HG03460 (cell line): ENCODE measurements at regions not wholly inside any gene's neighbourhood (a gene's known extent, or its start where the extent isn't known, plus 50 kb on each side); places are given as distances from the start of the nearest gene placed in this dataset.
"Not testable (repeated sequence)": the region's sequence is repeated elsewhere in the genome, so short reads cannot be mapped to it uniquely, and the experiment has no call there.

ENCODE experiments used
- ATAC-seq: cut with Tn5 transposase; IDR thresholded peaks from one replicate; pipeline ENCODE4 v1.9.1; 2021; ENCODE audit not compliant: unreplicated experiment

DNA sequence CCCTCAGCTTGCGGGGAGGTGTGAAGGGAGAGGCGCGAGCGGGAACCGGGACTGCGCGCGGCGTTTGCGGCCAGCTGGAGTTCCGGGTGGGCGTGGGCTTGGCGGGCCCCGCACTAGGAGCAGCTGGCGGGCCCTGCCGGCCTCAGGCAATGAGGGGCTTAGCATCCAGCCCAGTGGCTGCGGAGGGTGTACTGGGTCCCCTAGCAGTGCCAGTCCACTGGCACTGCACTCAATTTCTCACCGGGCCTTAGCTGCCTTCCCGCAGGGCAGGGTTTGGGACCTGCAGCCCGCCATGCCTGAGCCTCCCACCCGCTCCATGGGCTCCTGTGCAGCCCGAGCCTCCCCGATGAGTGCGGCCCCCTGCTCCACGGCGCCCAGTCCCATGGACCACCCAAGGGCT lies 163.5 kb upstream of the PTCH1 start:
- not testable (repeated sequence) for ATAC-seq

DNA sequence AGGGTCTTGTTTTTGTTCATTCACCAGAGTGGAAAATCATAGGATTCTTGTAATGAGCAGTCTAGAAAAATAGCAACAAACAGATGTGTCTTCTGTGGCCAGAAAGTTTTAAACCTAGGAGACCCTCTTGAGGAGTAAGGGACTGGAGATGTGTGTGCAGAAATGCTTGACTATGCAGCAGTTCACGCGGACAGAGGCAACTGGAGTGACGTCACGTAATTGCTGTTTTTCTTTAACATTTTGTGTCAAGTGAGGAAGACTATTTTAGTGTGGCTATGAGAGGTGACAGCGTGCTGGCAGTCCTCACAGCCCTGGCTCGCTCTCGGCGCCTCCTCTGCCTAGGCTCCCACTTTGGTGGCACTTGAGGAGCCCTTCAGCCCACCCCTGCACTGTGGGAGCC lies 163.1 kb upstream of the PTCH1 start:
- no peak for ATAC-seq

- no peak for ATAC-seq
These were observed 162.0 kb upstream of the PTCH1 start for GRCh38 chr9:95678759-95679158.

DNA sequence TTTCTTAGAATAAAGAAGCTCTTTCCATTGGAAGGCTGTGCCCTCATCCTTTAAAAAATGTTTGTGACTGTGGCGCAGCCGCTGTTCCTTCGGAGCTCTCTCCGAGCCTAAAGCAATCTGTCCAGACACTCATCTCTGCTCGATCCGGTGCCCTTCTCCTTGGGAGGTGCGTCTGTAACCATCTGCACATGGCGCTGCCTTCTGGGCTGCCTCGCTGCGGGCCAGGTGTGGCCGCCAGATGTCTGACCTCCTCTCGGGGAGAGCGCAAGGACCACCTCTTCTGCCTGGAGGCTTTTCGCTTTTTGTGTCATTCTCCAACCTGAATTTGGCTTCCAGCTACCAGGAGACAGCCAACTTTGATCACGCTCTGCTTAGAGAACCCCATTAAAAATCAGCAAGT lies 153.4 kb upstream of the PTCH1 start:
- no peak for ATAC-seq

DNA sequence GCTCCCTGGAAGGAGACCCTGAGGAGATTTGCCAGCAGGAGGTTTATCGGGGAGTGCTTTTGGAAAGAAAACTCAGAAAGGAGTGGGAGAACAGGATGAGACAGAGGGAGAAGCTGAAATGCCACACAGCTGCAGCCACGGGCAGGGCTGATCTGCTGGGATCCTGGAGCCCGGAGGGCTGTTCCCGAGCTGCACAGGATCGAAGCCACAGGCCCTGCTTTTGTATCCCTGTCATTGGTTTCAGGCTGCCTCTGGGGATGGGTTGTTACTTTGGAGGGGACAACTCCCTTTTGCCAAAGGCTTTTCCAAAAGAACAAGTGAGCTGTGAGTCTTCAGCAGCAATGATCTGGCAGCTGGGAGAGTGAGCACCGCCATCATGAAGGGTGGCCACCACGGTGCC lies 152.5 kb upstream of the PTCH1 start:
- no peak for ATAC-seq

DNA sequence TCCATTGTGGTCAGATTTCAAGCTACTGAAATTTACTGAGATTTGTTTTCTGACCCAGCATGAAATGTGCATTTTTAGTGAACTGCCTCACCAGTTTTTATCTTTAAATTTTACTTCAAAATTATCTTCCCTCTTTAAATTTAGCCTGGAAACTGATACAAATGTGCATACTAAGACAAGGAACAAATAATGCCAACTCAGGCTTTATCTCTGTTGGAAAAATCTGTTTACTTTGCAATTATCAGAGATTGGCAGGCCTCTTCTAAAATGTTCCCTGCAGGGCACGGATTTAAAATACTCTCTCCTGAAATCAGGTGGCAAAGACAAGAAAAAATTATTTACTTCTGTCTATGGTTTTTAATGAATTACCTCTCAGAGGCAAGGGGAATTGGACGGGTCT lies 151.0 kb upstream of the PTCH1 start:
- no peak for ATAC-seq

DNA sequence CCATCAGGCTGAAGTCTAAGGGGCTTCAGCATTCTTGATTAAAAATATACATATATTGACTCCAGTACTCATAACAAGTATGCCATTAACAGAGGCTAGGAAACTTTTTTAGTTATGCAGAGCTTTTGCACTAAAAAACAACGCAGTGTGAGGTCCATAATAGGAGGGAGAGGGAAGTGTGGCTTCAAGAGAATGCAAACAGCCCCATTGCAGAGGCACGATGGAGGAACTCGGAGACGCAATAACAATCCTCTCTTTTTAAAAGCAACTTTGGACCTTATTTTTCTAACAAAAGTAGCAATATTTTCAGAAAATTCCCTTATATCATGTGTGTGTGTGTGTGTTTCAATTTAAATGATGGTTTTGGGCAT lies 150.0 kb upstream of the PTCH1 start:
- ATAC-seq, result no peak

DNA sequence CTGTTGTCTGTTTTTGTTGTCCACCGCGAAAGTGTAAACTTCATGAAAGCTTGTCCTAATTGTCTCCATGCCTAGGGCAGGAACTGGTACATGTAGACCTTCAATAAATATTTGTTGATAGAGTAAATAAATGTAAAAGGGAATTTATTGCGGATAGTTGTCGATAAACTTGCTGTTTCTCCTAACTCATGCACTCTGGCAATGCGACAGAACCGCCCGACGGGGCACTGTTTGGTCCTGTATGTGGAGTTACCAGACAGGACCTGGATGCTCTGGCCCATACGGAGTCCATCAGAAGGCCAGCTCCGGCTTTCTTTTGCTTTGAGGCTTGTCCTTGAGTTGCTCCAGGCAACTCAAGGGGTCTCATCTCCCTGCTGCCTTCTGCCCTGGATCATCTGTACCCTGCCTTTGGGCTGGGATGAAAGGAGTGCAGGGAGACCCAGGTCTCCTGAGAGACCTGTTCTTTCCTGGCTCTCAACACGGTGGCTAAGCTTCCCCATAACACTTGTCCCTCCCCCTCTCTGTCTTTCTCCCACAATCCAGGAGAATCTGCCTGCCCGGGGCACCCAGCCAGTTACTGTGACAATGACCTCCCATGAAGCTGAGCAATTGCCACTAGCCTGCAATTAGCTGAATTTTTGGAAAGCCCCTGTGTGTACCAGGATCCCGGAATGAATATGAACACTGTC lies 149.5 kb upstream of the PTCH1 start:
- ATAC-seq, result no peak

DNA sequence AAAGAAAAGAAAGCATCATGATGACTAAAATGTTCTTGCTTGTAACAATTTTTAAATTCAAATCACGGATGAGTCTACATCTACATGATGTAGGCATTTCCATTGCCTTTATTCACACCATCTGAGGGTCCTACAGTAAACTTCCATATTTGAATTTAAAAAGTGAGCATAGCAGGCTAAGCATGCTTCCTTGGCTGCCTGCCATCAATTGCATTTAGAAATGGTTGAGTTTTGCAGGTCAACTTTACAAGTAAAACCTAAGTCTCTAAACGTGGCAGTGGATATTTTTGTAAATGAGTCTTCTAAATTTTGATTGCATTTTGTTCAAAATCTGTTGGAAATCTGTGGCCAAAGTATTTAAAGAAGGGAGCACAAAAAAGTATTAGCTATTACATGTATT lies 136.5 kb upstream of the PTCH1 start:
- ATAC-seq, result no peak

GRCh38 chr9:95650720-95651119 lies 133.9 kb upstream of the PTCH1 start:
- no peak for ATAC-seq

GRCh38 chr9:95649801-95650213 lies 133.0 kb upstream of the PTCH1 start:
- ATAC-seq, result no peak

- no peak for ATAC-seq
These were observed 131.5 kb upstream of the PTCH1 start for GRCh38 chr9:95648225-95648624.

GRCh38 chr9:95645992-95646391 lies 129.2 kb upstream of the PTCH1 start:
- ATAC-seq, result no peak

- no peak for ATAC-seq
These were observed 128.8 kb upstream of the PTCH1 start for GRCh38 chr9:95645579-95645978.

GRCh38 chr9:95644377-95644776 lies 127.6 kb upstream of the PTCH1 start:
- ATAC-seq, result no peak

- ATAC-seq, result no peak
These were observed 126.8 kb upstream of the PTCH1 start for GRCh38 chr9:95643619-95644018.

DNA sequence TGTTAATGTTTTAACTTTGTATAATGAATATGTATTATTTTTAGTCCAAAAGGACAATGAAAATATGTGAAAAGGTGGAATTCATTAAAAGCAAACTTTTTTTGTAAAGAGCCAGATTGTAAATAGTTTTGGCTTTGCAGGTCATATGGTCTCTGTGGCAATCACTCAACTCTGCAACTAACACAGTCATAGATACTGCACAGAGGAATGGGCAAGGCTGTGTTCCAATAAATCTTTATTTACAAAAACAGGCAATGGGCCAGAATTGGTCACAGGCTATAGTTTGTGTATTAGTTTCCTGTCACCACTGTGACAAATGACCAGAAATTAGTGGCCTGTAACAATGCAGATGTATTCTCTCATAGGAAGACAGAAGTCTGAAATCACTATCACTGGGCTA lies 125.4 kb upstream of the PTCH1 start:
- ATAC-seq, result no peak

DNA sequence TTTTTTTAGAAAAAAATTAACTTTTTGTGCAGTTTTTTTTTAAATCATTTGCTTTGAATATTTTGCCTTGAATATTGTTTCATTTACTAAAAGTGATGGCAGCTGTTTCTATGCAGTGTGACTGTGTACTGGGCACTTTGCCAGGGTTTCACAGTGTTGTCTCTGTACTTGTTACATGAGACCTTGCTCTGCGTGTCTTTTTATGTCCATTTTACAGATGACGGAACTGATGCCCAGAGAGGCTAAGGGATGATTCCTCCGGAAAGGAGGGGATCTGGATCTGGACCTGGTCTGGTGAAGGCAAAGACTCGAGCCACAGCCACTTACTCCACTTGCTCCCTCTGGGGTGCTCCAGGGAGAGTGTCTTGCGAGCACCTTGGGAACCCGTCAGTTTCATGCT lies 124.8 kb upstream of the PTCH1 start:
- ATAC-seq, result no peak

DNA sequence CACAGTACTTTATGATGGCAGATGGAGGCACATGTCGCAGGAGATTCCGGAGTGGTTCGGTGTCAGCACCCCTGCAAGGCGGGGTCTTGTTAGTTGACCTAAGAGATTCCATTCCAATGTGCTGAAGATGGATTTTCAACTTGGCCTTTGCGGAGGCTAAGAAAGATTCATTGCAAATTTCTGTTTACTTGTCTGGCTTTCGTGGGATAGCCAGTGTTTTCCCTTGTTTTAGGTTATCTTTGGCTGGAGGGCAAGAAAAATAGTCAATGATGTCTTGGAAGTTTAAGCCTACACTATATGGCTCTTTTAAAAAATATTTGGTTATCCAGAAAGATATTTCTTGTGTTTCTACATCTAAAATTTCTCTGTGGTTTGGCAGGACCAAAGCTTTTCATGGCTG lies 123.6 kb upstream of the PTCH1 start:
- ATAC-seq, result no peak

DNA sequence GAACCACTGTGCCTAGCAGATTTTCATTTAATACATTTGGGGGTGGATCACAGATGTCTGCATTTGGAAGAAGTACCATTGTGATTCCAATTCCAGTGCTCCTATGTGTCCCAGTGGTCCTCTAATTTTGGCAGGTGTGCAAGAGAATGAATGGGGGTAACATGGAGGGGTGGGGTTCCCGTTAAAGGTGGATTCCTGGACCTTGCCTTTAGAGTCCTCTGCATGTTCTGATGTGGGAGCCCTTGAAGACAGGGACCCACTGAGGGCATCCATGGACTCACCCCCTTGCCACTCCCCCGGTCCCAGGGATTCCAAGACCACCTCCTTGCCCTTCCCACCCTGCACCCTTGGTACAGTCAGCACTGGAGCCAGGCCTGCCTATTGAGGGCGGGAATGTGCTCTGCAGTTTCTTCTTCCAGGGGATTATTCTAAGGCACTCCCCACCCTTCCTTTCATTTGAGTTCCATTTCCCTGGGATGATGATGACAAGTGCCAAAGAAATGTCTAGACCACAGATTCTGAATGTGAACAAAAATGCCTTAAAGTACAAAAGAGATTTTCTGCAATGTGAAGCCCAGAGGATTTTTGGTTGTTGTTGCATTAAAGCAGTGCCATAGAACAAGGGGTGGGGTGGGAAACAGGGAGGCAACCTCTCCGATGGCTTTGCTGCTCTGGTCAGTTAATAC lies 119.4 kb upstream of the PTCH1 start:
- no peak for ATAC-seq

GRCh38 chr9:95634536-95634935 lies 117.8 kb upstream of the PTCH1 start:
- no peak for ATAC-seq

GRCh38 chr9:95634114-95634513 lies 117.3 kb upstream of the PTCH1 start:
- no peak for ATAC-seq

DNA sequence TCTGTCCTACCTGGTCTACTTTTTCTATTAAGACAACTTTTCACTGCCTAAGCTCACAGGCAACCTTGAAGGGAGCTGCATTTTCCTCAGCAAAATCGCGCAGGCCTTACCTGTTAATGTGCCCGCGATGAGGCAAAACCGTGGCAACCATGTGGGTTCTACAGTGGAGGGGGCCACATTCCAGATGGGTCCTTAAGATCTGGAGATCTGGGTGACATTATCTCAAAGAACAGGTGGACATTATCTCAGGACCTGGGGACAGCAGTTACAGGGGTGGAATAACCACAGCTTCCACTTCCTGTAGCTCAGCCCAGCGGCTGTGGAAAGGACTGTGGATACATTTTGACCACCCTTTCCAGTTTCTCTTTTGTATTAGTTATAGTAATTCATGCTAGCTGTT lies 112.8 kb upstream of the PTCH1 start:
- ATAC-seq, result no peak
